ENCODE measurements at regions not wholly inside any gene's neighbourhood (a gene's known extent, or its start where the extent isn't known, plus 50 kb on each side); places are given as distances from the start of the nearest gene placed in this dataset.
"Not testable (repeated sequence)": the region's sequence is repeated elsewhere in the genome, so short reads cannot be mapped to it uniquely, and the experiment has no call there.

DNA sequence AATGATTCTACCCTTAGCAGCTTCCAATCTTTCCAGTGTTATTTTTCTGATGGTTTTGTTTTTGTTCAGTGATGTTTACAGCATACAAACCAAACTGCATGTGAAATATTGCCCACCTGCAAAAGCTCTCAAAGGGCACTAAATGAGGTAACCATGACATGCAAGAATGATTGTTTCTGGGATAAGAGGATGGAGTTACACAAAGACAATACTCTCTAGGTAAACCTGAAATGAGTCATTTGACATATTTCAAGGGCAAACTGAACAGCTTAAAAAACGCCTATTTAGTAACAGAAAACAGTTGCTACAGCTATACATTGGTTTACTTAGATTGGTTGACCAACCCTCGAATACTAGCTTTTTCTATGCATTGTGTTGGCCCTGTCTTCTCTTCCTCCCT is 481.7 kb downstream of the ZPLD1 start:
- Mint-ChIP-seq H3K4me1 (no peaks in the 10 kb centered on the region), H3K9me3 (peaks cover 0 to 7% (median 0%) of the 10 kb centered on the region in 3 donors), H3K27me3 (no peaks in the 10 kb centered on the region)

DNA sequence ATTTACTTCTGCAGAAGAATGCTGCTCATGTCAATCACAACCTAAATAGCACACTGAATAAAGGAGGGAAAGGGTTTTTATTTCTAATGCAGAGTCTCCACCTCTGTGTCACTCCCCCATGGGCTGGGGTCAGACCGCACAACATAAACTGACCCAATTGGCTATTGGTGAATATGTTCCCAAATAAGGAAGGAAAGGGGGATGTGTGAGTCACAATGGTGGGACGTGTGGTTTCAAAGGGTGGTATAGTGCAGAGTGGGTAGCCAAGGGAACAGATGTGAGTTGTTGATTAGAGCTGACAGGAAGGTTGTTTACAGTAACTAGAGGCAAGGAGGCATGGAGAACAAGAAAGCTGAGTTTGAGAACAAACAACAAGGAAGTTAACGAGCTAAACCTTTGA is 491.8 kb downstream of the ZPLD1 start:
- no peaks in the 10 kb centered on the region for H3K36me3 Mint-ChIP-seq
- H3K4me3 Mint-ChIP-seq: no peak overlapping the region
- H3K9me3 Mint-ChIP-seq: peaks cover 2 to 10% (median 8%) of the 10 kb centered on the region in 3 donors
- H3K4me1 Mint-ChIP-seq: no peaks in the 10 kb centered on the region
- H3K27me3 Mint-ChIP-seq: no peaks in the 10 kb centered on the region
- no peak overlapping the region for H3K27ac Mint-ChIP-seq

More for the DNA sequence above, 481.7 kb downstream of the ZPLD1 start:
- H3K36me3 Mint-ChIP-seq: no peaks in the 10 kb centered on the region
- H3K4me3 Mint-ChIP-seq: no peak overlapping the region
- no peak overlapping the region for H3K27ac Mint-ChIP-seq

DNA sequence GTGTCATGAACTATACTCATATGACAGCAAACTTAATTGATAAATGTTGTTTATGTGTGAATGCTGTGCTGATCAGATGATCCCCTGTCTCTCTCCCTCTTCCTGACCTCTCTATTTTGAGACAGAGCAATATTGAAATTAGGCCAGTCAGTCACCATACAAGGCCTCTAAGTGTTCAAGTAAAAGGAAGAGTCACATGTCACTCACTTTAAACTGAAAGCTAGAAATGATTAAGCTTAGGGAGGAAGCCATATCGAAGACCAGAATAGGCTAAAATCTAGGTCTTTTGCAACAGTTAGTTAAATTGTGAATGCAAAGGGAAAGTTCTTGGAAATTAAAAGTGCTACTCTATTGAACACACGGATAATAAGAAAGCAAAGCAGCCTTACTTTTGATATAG is 498.6 kb downstream of the ZPLD1 start:
- no peak overlapping the region for H3K27ac Mint-ChIP-seq
- H3K27me3 Mint-ChIP-seq: no peaks in the 10 kb centered on the region
- H3K36me3 Mint-ChIP-seq: no peaks in the 10 kb centered on the region
- H3K4me1 Mint-ChIP-seq: no peaks in the 10 kb centered on the region
- peaks cover 0 to 9% (median 0%) of the 10 kb centered on the region in 3 donors for H3K9me3 Mint-ChIP-seq
- H3K4me3 Mint-ChIP-seq: no peak overlapping the region

DNA sequence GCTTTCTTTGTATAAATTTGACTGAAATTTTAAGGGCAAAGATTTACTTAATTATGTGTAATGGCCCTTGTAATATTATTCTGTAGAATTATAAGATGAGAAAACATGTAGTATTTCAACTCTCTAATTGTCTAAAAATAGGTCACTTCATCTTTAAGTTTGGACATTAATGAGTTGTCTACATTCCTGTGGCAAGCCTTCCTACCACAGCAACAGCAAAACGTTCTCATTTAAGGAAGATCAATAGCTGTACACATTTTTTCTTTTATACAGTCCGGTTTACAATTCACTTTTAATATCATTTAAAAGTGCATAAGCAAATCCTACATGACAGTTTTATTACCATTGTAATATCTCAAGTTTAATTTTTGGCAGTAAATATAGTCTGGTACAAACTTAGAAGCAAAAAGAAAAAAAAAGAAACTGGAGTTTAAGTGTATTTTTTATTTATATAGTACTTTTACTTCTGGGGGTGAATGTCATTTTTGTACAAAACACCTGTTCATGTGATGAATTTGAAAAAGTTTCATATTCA is 501.8 kb downstream of the ZPLD1 start:
- Mint-ChIP-seq H3K4me3 (no peak overlapping the region), H3K4me1 (no peaks in the 10 kb centered on the region), H3K27ac (no peak overlapping the region), H3K9me3 (peaks cover 0 to 17% (median 0%) of the 10 kb centered on the region in 3 donors), H3K36me3 (no peaks in the 10 kb centered on the region), H3K27me3 (no peaks in the 10 kb centered on the region)

DNA sequence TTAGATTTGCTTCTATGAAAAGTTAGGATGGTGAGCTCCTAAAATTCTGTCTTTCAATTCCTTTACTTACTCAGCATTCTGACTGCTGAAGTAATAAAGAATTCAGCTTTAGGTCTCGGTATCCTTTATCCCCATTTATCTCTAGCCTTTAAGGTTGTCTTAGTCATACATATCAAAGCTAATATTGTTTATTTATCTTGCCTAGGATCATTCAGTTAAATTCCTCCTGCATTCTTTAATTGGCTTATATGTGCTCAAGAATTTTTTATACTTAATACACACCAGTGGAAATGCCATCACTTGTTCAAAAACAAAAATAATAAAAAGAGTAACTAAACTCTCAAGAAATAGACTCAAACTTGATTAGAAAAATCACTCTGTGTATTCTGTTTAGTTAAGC is 507.0 kb downstream of the ZPLD1 start:
- no peak overlapping the region for H3K27ac Mint-ChIP-seq
- no peak overlapping the region for H3K4me3 Mint-ChIP-seq
- no peaks in the 10 kb centered on the region for H3K4me1 Mint-ChIP-seq
- H3K27me3 Mint-ChIP-seq: no peaks in the 10 kb centered on the region
- H3K36me3 Mint-ChIP-seq: no peaks in the 10 kb centered on the region
- H3K9me3 Mint-ChIP-seq: peaks cover 0 to 8% (median 0%) of the 10 kb centered on the region in 3 donors

DNA sequence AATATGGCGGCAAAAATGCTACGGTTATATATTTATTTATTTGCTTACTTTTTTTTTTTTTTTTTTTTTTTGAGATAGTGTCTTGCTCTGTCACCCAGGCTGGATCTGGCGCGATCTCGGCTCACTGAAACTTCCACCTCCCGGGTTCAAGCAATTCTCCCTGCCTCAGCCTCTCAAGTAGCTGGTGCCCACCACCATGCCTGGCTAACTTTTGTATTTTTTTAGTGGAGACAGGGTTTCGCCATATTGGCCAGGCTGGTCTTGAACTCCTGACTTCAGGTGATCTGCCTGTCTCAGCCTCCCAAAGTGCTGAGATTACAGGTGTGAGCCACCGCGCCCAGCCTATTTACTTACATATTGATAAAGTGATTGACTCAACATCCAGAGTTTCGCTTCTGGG is 511.6 kb downstream of the ZPLD1 start:
- not testable (repeated sequence) for H3K36me3 Mint-ChIP-seq, H3K27ac Mint-ChIP-seq, H3K27me3 Mint-ChIP-seq, H3K9me3 Mint-ChIP-seq, H3K4me1 Mint-ChIP-seq, H3K4me3 Mint-ChIP-seq

DNA sequence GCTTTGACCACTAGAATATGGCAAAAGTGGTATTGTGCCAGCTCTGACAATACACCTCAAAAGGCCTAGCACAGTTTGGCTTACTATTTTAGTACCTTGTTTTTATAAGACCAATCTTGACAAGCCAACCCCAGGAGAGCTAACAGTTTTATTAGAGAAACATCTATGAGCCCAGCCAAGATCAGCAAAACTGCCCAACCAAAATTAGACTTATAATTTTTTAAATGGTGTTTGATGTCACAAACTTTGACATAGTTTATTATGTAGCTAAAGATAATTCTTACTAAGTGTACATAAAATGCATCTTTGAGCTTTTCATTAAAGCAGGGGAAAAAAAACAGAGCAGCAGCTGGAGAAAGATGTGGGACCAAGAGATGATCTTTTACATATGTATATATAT is 537.5 kb downstream of the ZPLD1 start:
- Mint-ChIP-seq H3K4me3 (no peak overlapping the region), H3K9me3 (peaks cover 0 to 3% (median 0%) of the 10 kb centered on the region in 3 donors), H3K36me3 (no peaks in the 10 kb centered on the region), H3K27ac (no peak overlapping the region), H3K4me1 (no peaks in the 10 kb centered on the region), H3K27me3 (no peaks in the 10 kb centered on the region)

DNA sequence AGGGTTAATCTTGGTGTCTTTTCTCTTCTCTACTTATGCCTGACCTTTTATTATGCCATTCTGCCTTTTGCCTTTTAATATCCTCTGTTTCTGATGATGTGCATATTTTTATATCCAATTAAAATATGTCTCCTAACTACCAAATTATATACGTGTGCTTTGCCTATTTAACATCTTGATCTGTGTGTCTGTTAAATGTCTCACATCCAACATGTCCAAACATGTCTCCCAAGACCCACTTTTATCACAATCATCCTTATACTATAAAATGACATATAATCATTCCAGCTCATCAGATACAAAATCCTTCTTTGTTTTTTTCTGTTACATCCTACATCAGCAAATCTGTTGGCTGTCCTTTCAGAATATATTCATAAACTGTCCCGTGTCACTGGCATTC is 539.5 kb downstream of the ZPLD1 start:
- H3K9me3 Mint-ChIP-seq: peaks cover 0 to 3% (median 0%) of the 10 kb centered on the region in 3 donors
- no peaks in the 10 kb centered on the region for H3K4me1 Mint-ChIP-seq
- H3K27ac Mint-ChIP-seq: no peak overlapping the region
- no peaks in the 10 kb centered on the region for H3K36me3 Mint-ChIP-seq
- no peaks in the 10 kb centered on the region for H3K27me3 Mint-ChIP-seq
- H3K4me3 Mint-ChIP-seq: no peak overlapping the region

DNA sequence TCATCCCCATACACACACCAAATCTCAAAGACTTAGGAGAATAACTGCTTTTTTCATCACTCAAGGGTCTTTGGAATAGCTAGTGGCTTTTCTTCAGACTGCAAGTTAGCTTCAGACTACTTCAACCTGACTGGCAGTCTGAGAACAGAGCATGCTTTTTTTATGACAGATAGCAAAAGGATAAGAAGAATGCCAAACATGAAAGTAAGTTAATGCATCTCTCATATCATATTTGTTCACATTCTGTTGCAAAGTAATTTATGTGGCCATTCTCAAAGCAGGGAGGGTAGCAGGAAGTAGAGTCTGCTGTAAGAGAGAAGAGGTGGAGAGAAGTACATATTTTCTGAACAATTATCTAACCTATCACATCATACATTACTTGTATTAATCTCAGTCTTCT is 544.4 kb downstream of the ZPLD1 start:
- Mint-ChIP-seq H3K4me1 (no peaks in the 10 kb centered on the region), H3K27me3 (no peaks in the 10 kb centered on the region), H3K9me3 (no peaks in the 10 kb centered on the region), H3K27ac (no peak overlapping the region), H3K4me3 (no peak overlapping the region), H3K36me3 (peaks cover 4% of the 10 kb centered on the region)

DNA sequence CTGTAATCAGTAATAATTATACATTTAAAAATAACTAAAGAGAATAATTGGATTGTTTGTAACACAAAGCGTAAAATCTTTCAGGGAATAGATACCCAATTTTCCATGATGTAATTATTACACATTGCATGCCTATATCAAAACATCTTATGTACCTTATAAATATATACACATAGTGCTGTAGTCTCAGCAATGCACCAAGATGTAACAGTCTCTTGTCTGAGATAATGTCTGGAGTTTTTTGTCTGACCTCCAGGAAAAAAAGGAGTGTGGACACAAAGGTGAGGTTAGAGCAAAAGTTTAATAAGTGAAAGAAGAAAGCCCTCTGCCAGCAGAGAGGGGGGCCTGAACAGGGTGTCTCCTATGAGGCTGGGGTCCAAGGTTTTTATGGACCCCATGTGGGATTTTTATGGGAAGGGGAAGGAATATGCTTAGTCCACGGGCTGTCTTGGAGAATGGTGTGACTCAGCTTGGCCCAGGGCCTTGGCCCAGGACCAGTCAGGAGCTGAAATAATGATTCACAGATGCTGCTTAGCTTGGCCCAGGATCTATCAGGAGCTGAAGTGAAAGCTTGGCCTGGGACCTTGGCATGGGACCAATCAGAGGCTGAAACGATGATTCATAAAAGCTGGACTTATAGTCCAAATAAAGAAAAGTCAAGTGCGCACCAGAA is 545.0 kb downstream of the ZPLD1 start:
- H3K27me3 Mint-ChIP-seq: no peaks in the 10 kb centered on the region
- peaks cover 4% of the 10 kb centered on the region for H3K36me3 Mint-ChIP-seq
- no peak overlapping the region for H3K4me3 Mint-ChIP-seq
- peaks cover 0 to 3% (median 0%) of the 10 kb centered on the region in 3 donors for H3K9me3 Mint-ChIP-seq
- no peaks in the 10 kb centered on the region for H3K4me1 Mint-ChIP-seq
- no peak overlapping the region for H3K27ac Mint-ChIP-seq

DNA sequence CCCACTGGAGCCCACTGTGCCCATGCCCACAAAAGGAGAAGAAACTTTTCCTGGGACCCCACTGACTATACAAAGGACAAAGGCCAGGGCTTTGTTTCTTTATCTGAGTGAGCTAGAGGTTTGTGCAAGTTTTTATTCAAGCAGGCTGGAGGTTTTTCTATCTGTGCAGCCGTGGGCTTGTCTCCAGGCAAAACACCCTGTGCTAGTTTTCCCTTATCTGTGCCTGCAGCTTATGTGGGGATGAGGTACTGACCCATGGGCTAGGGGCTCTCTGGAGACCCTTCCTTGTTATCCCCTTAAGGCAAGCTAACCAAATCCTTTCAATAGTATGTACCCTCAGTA is 545.5 kb downstream of the ZPLD1 start:
- Mint-ChIP-seq H3K27me3 (no peaks in the 10 kb centered on the region), H3K4me3 (no peak overlapping the region), H3K36me3 (peaks cover 4% of the 10 kb centered on the region), H3K27ac (no peak overlapping the region), H3K9me3 (peaks cover 0 to 4% (median 0%) of the 10 kb centered on the region in 3 donors), H3K4me1 (no peaks in the 10 kb centered on the region)

DNA sequence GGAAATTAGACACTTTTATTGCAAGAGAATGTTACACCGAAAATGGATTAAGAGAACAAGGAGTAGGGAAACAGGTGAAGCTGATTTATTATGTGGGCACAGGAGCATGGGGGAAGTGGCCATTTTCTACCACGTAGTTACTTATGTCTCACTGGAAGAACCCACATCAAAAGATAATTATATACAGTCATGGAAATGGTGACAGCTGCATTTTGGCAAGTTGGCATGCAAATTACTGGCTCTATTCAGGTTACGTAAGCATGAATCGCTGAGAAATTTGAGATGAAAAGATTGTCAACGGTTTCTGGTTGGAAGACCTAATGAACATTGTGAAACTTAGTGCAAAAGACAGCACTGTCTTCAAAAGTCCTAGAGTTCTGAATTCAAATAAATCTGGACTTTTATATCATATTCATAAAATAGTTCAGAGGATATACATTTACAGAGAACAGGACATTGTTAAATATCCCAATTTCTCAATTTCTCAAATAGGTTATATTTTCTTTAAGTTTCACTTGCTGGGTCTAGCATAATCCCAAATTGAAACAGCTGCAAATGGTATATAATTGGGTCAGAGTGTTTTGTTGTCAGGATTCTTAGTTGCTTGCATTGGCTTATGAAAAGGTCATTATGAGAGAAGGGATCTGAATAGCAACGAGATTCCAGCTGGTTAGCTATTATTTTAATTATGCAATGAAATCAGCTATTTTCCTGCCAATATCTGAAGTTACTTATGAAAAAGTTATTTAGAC is 567.8 kb downstream of the ZPLD1 start:
- no peak overlapping the region for H3K27ac Mint-ChIP-seq
- H3K27me3 Mint-ChIP-seq: no peaks in the 10 kb centered on the region
- no peak overlapping the region for H3K4me3 Mint-ChIP-seq
- no peaks in the 10 kb centered on the region for H3K4me1 Mint-ChIP-seq
- no peaks in the 10 kb centered on the region for H3K36me3 Mint-ChIP-seq
- peaks cover 0 to 3% (median 2%) of the 10 kb centered on the region in 3 donors for H3K9me3 Mint-ChIP-seq

DNA sequence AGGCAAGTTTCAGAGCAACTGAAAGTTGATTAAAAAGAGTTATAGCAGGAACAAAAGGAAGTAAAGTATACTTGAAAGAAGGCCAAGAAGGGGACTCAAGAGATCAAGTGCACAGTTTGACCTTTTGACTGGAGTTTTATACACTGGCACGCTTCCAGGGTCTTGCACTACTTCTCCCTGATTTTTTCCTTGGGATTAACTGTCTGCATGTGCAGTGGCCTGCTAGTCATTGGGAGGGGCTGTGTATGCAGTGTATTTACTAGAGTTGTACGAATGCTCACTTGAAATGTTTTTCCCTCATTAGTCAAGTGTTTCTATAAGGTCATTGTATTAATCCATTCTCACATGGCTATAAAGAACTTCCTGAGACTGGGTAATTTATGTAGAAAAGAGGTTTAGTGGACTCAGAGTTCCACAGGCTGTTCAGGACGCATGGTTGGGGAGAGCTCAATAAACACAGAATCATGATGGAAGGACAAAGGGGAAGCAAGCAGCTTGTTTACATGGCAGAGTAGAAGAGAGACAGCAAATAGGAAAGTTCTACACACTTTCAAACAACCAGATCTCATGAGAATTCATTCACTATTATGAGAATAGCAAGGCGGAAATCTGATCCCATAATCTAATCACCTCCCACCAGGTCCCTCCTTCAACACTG is 571.8 kb downstream of the ZPLD1 start:
- H3K27ac Mint-ChIP-seq: no peak overlapping the region
- H3K27me3 Mint-ChIP-seq: no peaks in the 10 kb centered on the region
- H3K4me1 Mint-ChIP-seq: no peaks in the 10 kb centered on the region
- no peak overlapping the region for H3K4me3 Mint-ChIP-seq
- peaks cover 0 to 3% (median 2%) of the 10 kb centered on the region in 3 donors for H3K9me3 Mint-ChIP-seq
- no peaks in the 10 kb centered on the region for H3K36me3 Mint-ChIP-seq

DNA sequence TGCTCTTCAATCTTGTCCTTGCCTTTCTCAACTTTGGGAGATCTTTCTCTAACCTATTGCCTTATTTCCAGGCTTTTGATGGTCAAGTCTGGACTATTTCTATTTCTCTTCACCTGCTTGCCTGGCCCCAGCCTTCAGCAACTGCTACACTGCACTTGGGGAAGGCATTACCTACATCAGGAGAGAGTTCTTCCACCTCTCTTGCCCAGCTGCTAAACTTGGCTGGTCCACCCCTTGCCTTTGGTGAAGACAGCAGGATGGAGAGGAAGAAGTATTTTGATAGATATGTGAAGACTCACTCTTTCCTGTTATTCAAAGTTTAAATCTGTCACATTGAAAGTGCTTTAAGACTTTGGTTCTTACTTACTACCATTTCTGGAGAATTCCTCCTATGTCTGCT is 574.8 kb downstream of the ZPLD1 start:
- H3K9me3 Mint-ChIP-seq: peaks cover 0 to 2% (median 0%) of the 10 kb centered on the region in 3 donors
- H3K4me1 Mint-ChIP-seq: no peaks in the 10 kb centered on the region
- no peak overlapping the region for H3K27ac Mint-ChIP-seq
- peaks cover 2% of the 10 kb centered on the region for H3K27me3 Mint-ChIP-seq
- no peak overlapping the region for H3K4me3 Mint-ChIP-seq
- no peaks in the 10 kb centered on the region for H3K36me3 Mint-ChIP-seq

DNA sequence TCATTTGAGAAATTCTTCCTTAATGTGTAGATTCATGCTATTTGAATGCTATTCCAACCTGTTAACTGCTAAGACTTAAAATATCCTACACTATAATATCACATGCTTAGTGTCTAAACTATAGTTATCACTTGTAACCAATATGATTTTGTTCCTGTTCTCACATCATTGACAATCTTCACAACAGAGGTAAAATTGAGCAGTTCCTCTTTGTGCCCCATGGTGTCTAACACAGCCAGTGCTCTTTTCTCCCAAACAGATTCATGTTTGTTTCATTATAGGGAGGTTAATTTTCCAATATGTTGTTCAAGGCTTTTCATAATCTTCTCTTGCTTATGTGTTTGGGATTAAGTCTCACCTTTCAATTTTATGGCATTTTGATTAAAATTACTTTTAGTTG is 591.1 kb downstream of the ZPLD1 start:
- no peaks in the 10 kb centered on the region for H3K4me1 Mint-ChIP-seq
- no peak overlapping the region for H3K27ac Mint-ChIP-seq
- H3K27me3 Mint-ChIP-seq: no peaks in the 10 kb centered on the region
- H3K4me3 Mint-ChIP-seq: no peak overlapping the region
- H3K9me3 Mint-ChIP-seq: no peaks in the 10 kb centered on the region
- no peaks in the 10 kb centered on the region for H3K36me3 Mint-ChIP-seq

Data from IgD-negative memory B cell (primary cell).